Parathyroid adenoma (tissue), 2 donors: ENCODE measurements at regions not wholly inside any gene's neighbourhood (a gene's known extent, or its start where the extent isn't known, plus 50 kb on each side); places are given as distances from the start of the nearest gene placed in this dataset.

Source experiments
- H2AFZ ChIP-seq: fragments of 300-600 bp; sonication (generic); one replicate; pipeline ENCODE4 v1.7.0; 2017; ENCODE audit warnings: antibody characterized with exemption, mild to moderate bottlenecking
- H3K27ac ChIP-seq: fragments of 300-600 bp; sonication (generic); one replicate; pipeline ENCODE4 v1.7.0; 2017
- H3K27me3 ChIP-seq: fragments of 300-600 bp; sonication (generic); one replicate; pipeline ENCODE4 v1.7.0; 2017; ENCODE audit warnings: low read length; ENCODE audit not compliant: control insufficient read depth, insufficient read depth
- H3K36me3 ChIP-seq: fragments of 300-600 bp; sonication (generic); one replicate; pipeline ENCODE4 v1.7.0; 2017; ENCODE audit warnings: low read length; ENCODE audit not compliant: control insufficient read depth, insufficient read depth
- H3K4me1 ChIP-seq: fragments of 300-600 bp; sonication (generic); one replicate; pipeline ENCODE4 v1.7.0; 2017; ENCODE audit warnings: control low read depth
- H3K4me2 ChIP-seq: fragments of 300-600 bp; sonication (generic); one replicate; pipeline ENCODE4 v1.7.0; 2017; ENCODE audit warnings: low read length
- H3K4me3 ChIP-seq: fragments of 300-600 bp; sonication (generic); one replicate; pipeline ENCODE4 v1.7.0; 2017; ENCODE audit warnings: low read depth, low read length
- H3K79me2 ChIP-seq: fragments of 300-600 bp; sonication (generic); one replicate; pipeline ENCODE4 v1.7.0; 2017; ENCODE audit warnings: control low read depth
- H3K9ac ChIP-seq: fragments of 300-600 bp; sonication (generic); one replicate; pipeline ENCODE4 v1.7.0; 2017; ENCODE audit warnings: mild to moderate bottlenecking
- H3K9me3 ChIP-seq: fragments of 300-600 bp; sonication (generic); one replicate; pipeline ENCODE4 v1.7.0; 2017; ENCODE audit warnings: low read length; ENCODE audit not compliant: control insufficient read depth
- TF ChIP-seq, protein P1 (sequence below): fragments of 300-600 bp; sonication (generic); IDR thresholded peaks from one replicate; pipeline ENCODE4 v1.7.0; 2017; ENCODE audit warnings: antibody characterized with exemption, mild to moderate bottlenecking
- donor health status: primary hyperparathyroidism.

GRCh38 chr5:51872144-51872543 lies 488.9 kb downstream of the ISL1 start:
- H3K36me3 ChIP-seq: no peaks in the 10 kb centered on the region
- TF ChIP-seq, protein P1, sequence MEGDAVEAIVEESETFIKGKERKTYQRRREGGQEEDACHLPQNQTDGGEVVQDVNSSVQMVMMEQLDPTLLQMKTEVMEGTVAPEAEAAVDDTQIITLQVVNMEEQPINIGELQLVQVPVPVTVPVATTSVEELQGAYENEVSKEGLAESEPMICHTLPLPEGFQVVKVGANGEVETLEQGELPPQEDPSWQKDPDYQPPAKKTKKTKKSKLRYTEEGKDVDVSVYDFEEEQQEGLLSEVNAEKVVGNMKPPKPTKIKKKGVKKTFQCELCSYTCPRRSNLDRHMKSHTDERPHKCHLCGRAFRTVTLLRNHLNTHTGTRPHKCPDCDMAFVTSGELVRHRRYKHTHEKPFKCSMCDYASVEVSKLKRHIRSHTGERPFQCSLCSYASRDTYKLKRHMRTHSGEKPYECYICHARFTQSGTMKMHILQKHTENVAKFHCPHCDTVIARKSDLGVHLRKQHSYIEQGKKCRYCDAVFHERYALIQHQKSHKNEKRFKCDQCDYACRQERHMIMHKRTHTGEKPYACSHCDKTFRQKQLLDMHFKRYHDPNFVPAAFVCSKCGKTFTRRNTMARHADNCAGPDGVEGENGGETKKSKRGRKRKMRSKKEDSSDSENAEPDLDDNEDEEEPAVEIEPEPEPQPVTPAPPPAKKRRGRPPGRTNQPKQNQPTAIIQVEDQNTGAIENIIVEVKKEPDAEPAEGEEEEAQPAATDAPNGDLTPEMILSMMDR: no peak
- no peaks in the 10 kb centered on the region for H3K27me3 ChIP-seq
- H3K4me2 ChIP-seq: no peak overlapping the region
- H3K9me3 ChIP-seq: no peaks in the 10 kb centered on the region
- H2AFZ ChIP-seq: no peak overlapping the region
- H3K9ac ChIP-seq: no peak overlapping the region
- H3K79me2 ChIP-seq: no peaks in the 10 kb centered on the region
- no peaks in the 10 kb centered on the region for H3K4me1 ChIP-seq
- H3K27ac ChIP-seq: no peak overlapping the region
- no peak overlapping the region for H3K4me3 ChIP-seq

GRCh38 chr5:51881901-51882300 lies 498.7 kb downstream of the ISL1 start:
- Histone ChIP-seq H3K27me3 (no peaks in the 10 kb centered on the region), H3K4me3 (no peak overlapping the region), H3K4me1 (no peaks in the 10 kb centered on the region), H2AFZ (no peak overlapping the region), H3K36me3 (no peaks in the 10 kb centered on the region), H3K79me2 (no peaks in the 10 kb centered on the region), H3K9ac (no peak overlapping the region), H3K27ac (no peak overlapping the region), H3K4me2 (no peak overlapping the region), H3K9me3 (no peaks in the 10 kb centered on the region)
- TF ChIP-seq, protein P1: no peak

- TF ChIP-seq, protein P1: no peak
- no peaks in the 10 kb centered on the region for H3K79me2 ChIP-seq
These were observed 499.4 kb downstream of the ISL1 start for GRCh38 chr5:51882647-51883046.

GRCh38 chr5:51889703-51890102 lies 506.5 kb downstream of the ISL1 start:
- Histone ChIP-seq H3K27me3 (no peaks in the 10 kb centered on the region), H3K9me3 (no peaks in the 10 kb centered on the region), H3K27ac (no peak overlapping the region), H3K4me1 (no peaks in the 10 kb centered on the region), H3K79me2 (no peaks in the 10 kb centered on the region), H3K4me2 (no peak overlapping the region), H3K36me3 (no peaks in the 10 kb centered on the region), H2AFZ (no peak overlapping the region), H3K9ac (no peak overlapping the region), H3K4me3 (no peak overlapping the region)
- TF ChIP-seq, protein P1: no peak

More at GRCh38 chr5:51882647-51883046, 499.4 kb downstream of the ISL1 start:
- Histone ChIP-seq H3K4me3 (no peak overlapping the region), H3K4me2 (no peak overlapping the region), H3K9me3 (no peaks in the 10 kb centered on the region), H3K27me3 (no peaks in the 10 kb centered on the region), H2AFZ (no peak overlapping the region), H3K27ac (no peak overlapping the region), H3K4me1 (no peaks in the 10 kb centered on the region), H3K36me3 (no peaks in the 10 kb centered on the region), H3K9ac (no peak overlapping the region)

GRCh38 chr5:51890435-51891116 lies 507.3 kb downstream of the ISL1 start:
- no peak overlapping the region for H3K4me3 ChIP-seq
- H3K36me3 ChIP-seq: no peaks in the 10 kb centered on the region
- H3K9me3 ChIP-seq: no peaks in the 10 kb centered on the region
- no peak overlapping the region for H2AFZ ChIP-seq
- TF ChIP-seq, protein P1: no peak
- H3K4me1 ChIP-seq: no peaks in the 10 kb centered on the region
- H3K79me2 ChIP-seq: no peaks in the 10 kb centered on the region
- H3K27ac ChIP-seq: no peak overlapping the region
- H3K4me2 ChIP-seq: no peak overlapping the region
- no peaks in the 10 kb centered on the region for H3K27me3 ChIP-seq
- no peak overlapping the region for H3K9ac ChIP-seq
